ENCODE measurements at regions not wholly inside any gene's neighbourhood (a gene's known extent, or its start where the extent isn't known, plus 50 kb on each side); places are given as distances from the start of the nearest gene placed in this dataset.

GRCh38 chr9:13386316-13386715 lies 106.8 kb upstream of the MPDZ start:
- Histone ChIP-seq H3K79me2 (ENCODE audit: insufficient read depth, low read length) (no peaks in the 10 kb centered on the region), H3K27ac (ENCODE audit: low read depth, low read length) (peak overlapping the region; percentile 99), H3K36me3 (ENCODE audit: insufficient read depth, low read length) (no peaks in the 10 kb centered on the region), H3K9me3 (ENCODE audit: low read depth, low read length) (peaks cover 2% of the 10 kb centered on the region), H2AFZ (ENCODE audit: low read length) (no peak overlapping the region), H3K4me2 (ENCODE audit: insufficient read depth, low read length) (no peak overlapping the region), H4K20me1 (ENCODE audit: insufficient read depth, low read length) (no peaks in the 10 kb centered on the region), H3K4me3 (ENCODE audit: insufficient read depth, low read length) (no peak overlapping the region), H3K4me1 (ENCODE audit: insufficient read depth, low read length) (peaks cover 25% of the 10 kb centered on the region), H3K27me3 (ENCODE audit: insufficient read depth, low read length) (no peaks in the 10 kb centered on the region)
- DNase-seq (ENCODE audit: insufficient read length, low spot score, missing footprints), result no peak
- no peak for TF ChIP-seq CTCF (IDR thresholded peaks at IDR 0.05; ENCODE audit: extremely low read depth, low read depth, low read length)

- no peak for TF ChIP-seq CTCF (IDR thresholded peaks at IDR 0.05; ENCODE audit: extremely low read depth, low read depth, low read length)
- Histone ChIP-seq H3K9me3 (ENCODE audit: low read depth, low read length) (no peaks in the 10 kb centered on the region), H3K79me2 (ENCODE audit: insufficient read depth, low read length) (no peaks in the 10 kb centered on the region), H3K36me3 (ENCODE audit: insufficient read depth, low read length) (no peaks in the 10 kb centered on the region), H3K27ac (ENCODE audit: low read depth, low read length) (no peak overlapping the region), H2AFZ (ENCODE audit: low read length) (no peak overlapping the region), H3K4me2 (ENCODE audit: insufficient read depth, low read length) (no peak overlapping the region), H4K20me1 (ENCODE audit: insufficient read depth, low read length) (no peaks in the 10 kb centered on the region), H3K27me3 (ENCODE audit: insufficient read depth, low read length) (no peaks in the 10 kb centered on the region), H3K4me3 (ENCODE audit: insufficient read depth, low read length) (no peak overlapping the region), H3K4me1 (ENCODE audit: insufficient read depth, low read length) (peaks cover 25% of the 10 kb centered on the region)
- DNase-seq (ENCODE audit: insufficient read length, low spot score, missing footprints), result no peak
Measured at GRCh38 chr9:13383855-13384254, 104.4 kb upstream of the MPDZ start.

- DNase-seq (ENCODE audit: insufficient read length, low spot score, missing footprints), result no peak
- no peak for TF ChIP-seq CTCF (IDR thresholded peaks at IDR 0.05; ENCODE audit: extremely low read depth, low read depth, low read length)
Measured at GRCh38 chr9:13383216-13383615, 103.7 kb upstream of the MPDZ start.

GRCh38 chr9:13382595-13382994 lies 103.1 kb upstream of the MPDZ start:
- no peak for DNase-seq (ENCODE audit: insufficient read length, low spot score, missing footprints)
- no peak overlapping the region for H2AFZ ChIP-seq (ENCODE audit: low read length)
- no peaks in the 10 kb centered on the region for H3K27me3 ChIP-seq (ENCODE audit: insufficient read depth, low read length)
- H3K4me3 ChIP-seq (ENCODE audit: insufficient read depth, low read length), result no peak overlapping the region
- H3K27ac ChIP-seq (ENCODE audit: low read depth, low read length), result no peak overlapping the region
- peaks cover 14% of the 10 kb centered on the region for H3K4me1 ChIP-seq (ENCODE audit: insufficient read depth, low read length)
- no peaks in the 10 kb centered on the region for H3K36me3 ChIP-seq (ENCODE audit: insufficient read depth, low read length)
- H3K9me3 ChIP-seq (ENCODE audit: low read depth, low read length), result no peaks in the 10 kb centered on the region
- H3K4me2 ChIP-seq (ENCODE audit: insufficient read depth, low read length), result no peak overlapping the region
- no peaks in the 10 kb centered on the region for H4K20me1 ChIP-seq (ENCODE audit: insufficient read depth, low read length)
- H3K79me2 ChIP-seq (ENCODE audit: insufficient read depth, low read length), result no peaks in the 10 kb centered on the region
- no peak for TF ChIP-seq CTCF (IDR thresholded peaks at IDR 0.05; ENCODE audit: extremely low read depth, low read depth, low read length)

More at GRCh38 chr9:13383216-13383615, 103.7 kb upstream of the MPDZ start:
- Histone ChIP-seq H3K36me3 (ENCODE audit: insufficient read depth, low read length) (no peaks in the 10 kb centered on the region), H3K79me2 (ENCODE audit: insufficient read depth, low read length) (no peaks in the 10 kb centered on the region), H3K4me3 (ENCODE audit: insufficient read depth, low read length) (no peak overlapping the region), H3K4me1 (ENCODE audit: insufficient read depth, low read length) (peaks cover 19% of the 10 kb centered on the region), H3K27ac (ENCODE audit: low read depth, low read length) (no peak overlapping the region), H3K9me3 (ENCODE audit: low read depth, low read length) (no peaks in the 10 kb centered on the region), H2AFZ (ENCODE audit: low read length) (no peak overlapping the region), H4K20me1 (ENCODE audit: insufficient read depth, low read length) (no peaks in the 10 kb centered on the region), H3K27me3 (ENCODE audit: insufficient read depth, low read length) (no peaks in the 10 kb centered on the region), H3K4me2 (ENCODE audit: insufficient read depth, low read length) (no peak overlapping the region)

Measured in osteoblast (primary cell).